ENCODE measurements at regions not wholly inside any gene's neighbourhood (a gene's known extent, or its start where the extent isn't known, plus 50 kb on each side); places are given as distances from the start of the nearest gene placed in this dataset.

- no peak overlapping the region for H3K4me3 Mint-ChIP-seq
- DNase-seq = no peak
- Histone ChIP-seq H3K9me3 (replicated peaks in 1 of 2; ENCODE audit: control insufficient read depth in 1 of 2, insufficient read depth in 1 of 2, low read length in 2 of 2) (no peaks in the 10 kb centered on the region), H2AFZ (ENCODE audit: insufficient read depth, low read depth, low read length, poor library complexity, severe bottlenecking) (no peak overlapping the region), H3K4me3 (replicated peaks in 1 of 3; ENCODE audit: low read depth in 2 of 3, low read length in 3 of 3) (no peak overlapping the region), H3K4me2 (replicated peaks; ENCODE audit: extremely low read depth, low read length, poor library complexity, severe bottlenecking) (no peak overlapping the region), H3K4me1 (ENCODE audit: control insufficient read depth in 1 of 2, insufficient read depth in 2 of 2, low read length in 2 of 2) (no peaks in the 10 kb centered on the region), H3K27ac (ENCODE audit: low read depth in 1 of 2, low read length in 2 of 2) (no peak overlapping the region), H3K27me3 (ENCODE audit: control insufficient read depth in 2 of 2, insufficient read depth in 2 of 2, low read length in 2 of 2) (no peaks in the 10 kb centered on the region), H3K36me3 (replicated peaks in 1 of 2; ENCODE audit: control insufficient read depth in 1 of 2, insufficient read depth in 2 of 2, low read length in 2 of 2) (no peaks in the 10 kb centered on the region), H3K9ac (ENCODE audit: insufficient read depth, low read length, poor library complexity, severe bottlenecking) (no peak overlapping the region), H4K20me1 (ENCODE audit: insufficient read depth, low read length) (no peaks in the 10 kb centered on the region), H3K79me2 (ENCODE audit: insufficient read depth, low read length) (no peaks in the 10 kb centered on the region)
- no peak overlapping the region for H3K27ac Mint-ChIP-seq
- peaks cover 0 to 2% (median 0%) of the 10 kb centered on the region in 7 donors for H3K9me3 Mint-ChIP-seq
- intact Hi-C loops (cut with micrococcal nuclease) = no loop called here
- no peaks in the 10 kb centered on the region for H3K27me3 Mint-ChIP-seq (ENCODE audit: low read depth in 3 of 3)
- H3K4me1 Mint-ChIP-seq = no peaks in the 10 kb centered on the region
- no peak for TF ChIP-seq CTCF (IDR thresholded peaks at IDR 0.05)
- no peaks in the 10 kb centered on the region for H3K36me3 Mint-ChIP-seq
These were observed 536.0 kb downstream of the JRKL start for GRCh38 chr11:96925862-96926261.

GRCh38 chr11:96940227-96940626 is 550.4 kb downstream of the JRKL start:
- Mint-ChIP-seq H3K4me1 (no peaks in the 10 kb centered on the region), H3K27me3 (ENCODE audit: low read depth in 3 of 3) (no peaks in the 10 kb centered on the region), H3K27ac (no peak overlapping the region), H3K4me3 (no peak overlapping the region), H3K36me3 (no peaks in the 10 kb centered on the region), H3K9me3 (no peaks in the 10 kb centered on the region)
- no peak for DNase-seq
- no peak overlapping the region for H3K9ac ChIP-seq (ENCODE audit: insufficient read depth, low read length, poor library complexity, severe bottlenecking)
- H3K4me2 ChIP-seq (replicated peaks; ENCODE audit: extremely low read depth, low read length, poor library complexity, severe bottlenecking) = no peak overlapping the region
- H3K4me1 ChIP-seq (ENCODE audit: control insufficient read depth in 1 of 2, insufficient read depth in 2 of 2, low read length in 2 of 2) = no peaks in the 10 kb centered on the region
- H3K27ac ChIP-seq (ENCODE audit: low read depth in 1 of 2, low read length in 2 of 2) = no peak overlapping the region
- TF ChIP-seq CTCF (IDR thresholded peaks at IDR 0.05) = no peak
- no peaks in the 10 kb centered on the region for H3K9me3 ChIP-seq (replicated peaks in 1 of 2; ENCODE audit: control insufficient read depth in 1 of 2, insufficient read depth in 1 of 2, low read length in 2 of 2)
- no peak overlapping the region for H2AFZ ChIP-seq (ENCODE audit: insufficient read depth, low read depth, low read length, poor library complexity, severe bottlenecking)
- H3K27me3 ChIP-seq (ENCODE audit: control insufficient read depth in 2 of 2, insufficient read depth in 2 of 2, low read length in 2 of 2) = no peaks in the 10 kb centered on the region
- no peaks in the 10 kb centered on the region for H4K20me1 ChIP-seq (ENCODE audit: insufficient read depth, low read length)
- no peak overlapping the region for H3K4me3 ChIP-seq (replicated peaks in 1 of 3; ENCODE audit: low read depth in 2 of 3, low read length in 3 of 3)
- H3K79me2 ChIP-seq (ENCODE audit: insufficient read depth, low read length) = no peaks in the 10 kb centered on the region
- intact Hi-C loops (cut with micrococcal nuclease) = no loop called here
- no peaks in the 10 kb centered on the region for H3K36me3 ChIP-seq (replicated peaks in 1 of 2; ENCODE audit: control insufficient read depth in 1 of 2, insufficient read depth in 2 of 2, low read length in 2 of 2)

All from CD14-positive monocyte (primary cell).